Medulla oblongata (tissue), 1 donor: ENCODE measurements at regions not wholly inside any gene's neighbourhood (a gene's known extent, or its start where the extent isn't known, plus 50 kb on each side); places are given as distances from the start of the nearest gene placed in this dataset.
"Not testable (repeated sequence)": the region's sequence is repeated elsewhere in the genome, so short reads cannot be mapped to it uniquely, and the experiment has no call there.

Source experiments
- DNase-seq: peaks from one replicate; pipeline ENCODE4 v3.0.0-alpha.2; 2015; ENCODE audit errors: extremely low spot score

DNA sequence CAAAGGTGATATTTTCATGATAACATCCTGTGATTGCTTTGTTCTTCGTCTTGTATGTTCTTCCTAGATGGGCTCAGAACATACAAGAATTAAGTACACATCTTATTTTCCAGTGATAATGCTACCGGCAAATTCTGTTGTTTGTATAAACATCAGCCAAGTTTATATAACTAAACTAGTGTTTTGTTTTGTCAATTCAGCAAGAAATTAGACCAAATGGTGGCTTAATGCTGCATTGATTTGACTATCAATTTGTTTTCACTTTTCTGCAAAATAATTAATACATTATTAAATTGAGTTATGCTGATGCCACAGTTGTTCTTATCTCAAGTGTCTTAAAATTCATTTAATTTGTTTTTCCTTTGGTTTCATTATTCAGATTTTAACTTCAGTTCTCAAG, 177.7 kb downstream of the OR4F29 start:
- not testable (repeated sequence) for DNase-seq

DNA sequence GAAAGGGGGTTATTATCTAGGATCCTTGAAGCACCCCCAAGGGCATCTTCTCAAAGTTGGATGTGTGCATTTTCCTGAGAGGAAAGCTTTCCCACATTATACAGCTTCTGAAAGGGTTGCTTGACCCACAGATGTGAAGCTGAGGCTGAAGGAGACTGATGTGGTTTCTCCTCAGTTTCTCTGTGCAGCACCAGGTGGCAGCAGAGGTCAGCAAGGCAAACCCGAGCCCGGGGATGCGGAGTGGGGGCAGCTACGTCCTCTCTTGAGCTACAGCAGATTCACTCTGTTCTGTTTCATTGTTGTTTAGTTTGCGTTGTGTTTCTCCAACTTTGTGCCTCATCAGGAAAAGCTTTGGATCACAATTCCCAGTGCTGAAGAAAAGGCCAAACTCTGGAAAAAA, 183.7 kb downstream of the OR4F29 start:
- DNase-seq: peak; percentile 42
